PC-9 (cell line): ENCODE measurements at regions not wholly inside any gene's neighbourhood (a gene's known extent, or its start where the extent isn't known, plus 50 kb on each side); places are given as distances from the start of the nearest gene placed in this dataset.
A peak's percentile ranks its signal among the peaks of the same experiment; 100 is the strongest.

Experiments used
- BruUV-seq: library from RNA; stranded (reverse); fragments of 400-500 nt; replicated peaks from 2 replicates; lab custom pipeline; 2021; lab: Mats Ljungman, UMichigan
- CTCF ChIA-PET: fragments of 300-600 bp; sonication (Branson Sonifier 250); formaldehyde crosslinking; loops from one replicate; lab custom pipeline; 2022; ENCODE audit warnings: antibody characterized with exemption; lab: Charles Lee
- POLR2A ChIA-PET: fragments of 300-600 bp; sonication (Branson Sonifier 250); formaldehyde crosslinking; loops from one replicate; lab custom pipeline; 2022; ENCODE audit warnings: antibody characterized with exemption; ENCODE audit not compliant: unreplicated experiment; lab: Charles Lee
- DNase-seq, 2 experiments: peaks; one replicate each; pipeline versions ENCODE4 v3.0.0 to v3.0.0-alpha.2; 2015 to 2022; ENCODE audit warnings: mixed read lengths in 1 of 2
- H2AFZ ChIP-seq: fragments of 200-600 bp; sonication (generic); 2 replicates; pipeline ENCODE4 v1.8.1; 2017; ENCODE audit warnings: antibody characterized with exemption
- H3F3A ChIP-seq: fragments of 200-600 bp; sonication (generic); 2 replicates; pipeline ENCODE4 v1.8.1; 2017; ENCODE audit warnings: antibody characterized with exemption, mild to moderate bottlenecking, low read depth; ENCODE audit not compliant: insufficient read depth
- H3K27ac ChIP-seq: fragments of 200-600 bp; sonication (generic); 2 replicates; pipeline ENCODE4 v1.6.1; 2016; ENCODE audit warnings: mixed run types
- H3K27me3 ChIP-seq: fragments of 200-600 bp; sonication (generic); 2 replicates; pipeline ENCODE4 v1.6.1; 2016; ENCODE audit warnings: low read depth, mixed run types; ENCODE audit not compliant: insufficient read depth
- H3K36me3 ChIP-seq: fragments of 200-600 bp; sonication (generic); 2 replicates; pipeline ENCODE4 v1.6.1; 2016; ENCODE audit warnings: low read depth, mixed run types
- H3K4me1 ChIP-seq: fragments of 200-600 bp; sonication (generic); replicated peaks from 2 replicates; pipeline ENCODE4 v1.6.1; 2016; ENCODE audit warnings: mixed run types; ENCODE audit not compliant: insufficient read depth
- H3K4me2 ChIP-seq: fragments of 200-600 bp; sonication (generic); 2 replicates; pipeline ENCODE4 v1.6.1; 2017; ENCODE audit warnings: mixed run types
- H3K4me3 ChIP-seq: fragments of 200-600 bp; sonication (generic); 2 replicates; pipeline ENCODE4 v1.6.1; 2016; ENCODE audit warnings: mixed run types
- H3K79me2 ChIP-seq: fragments of 200-600 bp; sonication (generic); 2 replicates; pipeline ENCODE4 v1.6.1; 2017; ENCODE audit warnings: low read depth, mixed run types
- H3K9me2 ChIP-seq: fragments of 200-600 bp; sonication (generic); 2 replicates; pipeline ENCODE4 v1.8.1; 2017; ENCODE audit warnings: mild to moderate bottlenecking; ENCODE audit not compliant: insufficient read depth
- H3K9me3 ChIP-seq: fragments of 200-600 bp; sonication (generic); 2 replicates; pipeline ENCODE4 v1.8.1; 2016; ENCODE audit warnings: low read depth; ENCODE audit not compliant: insufficient read depth
- H4K20me1 ChIP-seq: fragments of 200-600 bp; sonication (generic); 2 replicates; pipeline ENCODE4 v1.8.1; 2017; ENCODE audit not compliant: insufficient read depth
- CTCF ChIP-seq: fragments of 200-600 bp; sonication (generic); conservative IDR thresholded peaks from 2 replicates; pipeline ENCODE4 v1.6.1; 2017; ENCODE audit warnings: mixed run types, antibody characterized with exemption, mild to moderate bottlenecking, moderate library complexity
- EZH2 ChIP-seq: fragments of 200-600 bp; sonication (generic); IDR thresholded peaks from 2 replicates; pipeline ENCODE4 v1.8.0; 2017; ENCODE audit warnings: antibody characterized with exemption, low read depth
- intact Hi-C: fragments of 100-400 bp; cut with micrococcal nuclease; formaldehyde crosslinking; loops from one replicate; pipeline ENCODE4 v1.10.0; 2022; ENCODE audit not compliant: unreplicated experiment

GRCh38 chr9:1617419-1617818 is 397.7 kb upstream of the SMARCA2 start:
- no peak overlapping the region for H3K4me2 ChIP-seq
- CTCF ChIA-PET, result no interaction called here
- no peaks in the 10 kb centered on the region for H3K79me2 ChIP-seq
- H3K9me2 ChIP-seq, result no peaks in the 10 kb centered on the region
- POLR2A ChIA-PET, result no interaction called here
- intact Hi-C loops, result no loop called here
- no peak overlapping the region for H3K27ac ChIP-seq
- no peak overlapping the region for H2AFZ ChIP-seq
- no peaks in the 10 kb centered on the region for H4K20me1 ChIP-seq
- BruUV-seq, result no TSS peak
- TF ChIP-seq CTCF (no peak), EZH2 (no peak)
- H3K4me1 ChIP-seq, result no peaks in the 10 kb centered on the region
- H3K4me3 ChIP-seq, result no peak overlapping the region
- no peaks in the 10 kb centered on the region for H3K36me3 ChIP-seq
- no peak for DNase-seq
- H3F3A ChIP-seq, result no peaks in the 10 kb centered on the region
- no peaks in the 10 kb centered on the region for H3K9me3 ChIP-seq
- H3K27me3 ChIP-seq, result no peaks in the 10 kb centered on the region

- intact Hi-C loops, result no loop called here
- Histone ChIP-seq H3K4me1 (no peaks in the 10 kb centered on the region), H4K20me1 (no peaks in the 10 kb centered on the region), H3K4me3 (no peak overlapping the region), H3K4me2 (no peak overlapping the region), H3K79me2 (no peaks in the 10 kb centered on the region), H3K9me2 (no peaks in the 10 kb centered on the region), H3F3A (no peaks in the 10 kb centered on the region), H3K9me3 (no peaks in the 10 kb centered on the region), H2AFZ (no peak overlapping the region), H3K27ac (no peak overlapping the region), H3K36me3 (no peaks in the 10 kb centered on the region), H3K27me3 (no peaks in the 10 kb centered on the region)
- BruUV-seq, result no TSS peak
- no peak for DNase-seq
- TF ChIP-seq CTCF (0 out of 2 replicates have a peak, but pooled peaks have one; percentile 31), EZH2 (no peak)
- POLR2A ChIA-PET, result no interaction called here
- CTCF ChIA-PET, result no interaction called here
Observed at GRCh38 chr9:1619915-1620710, 395.0 kb upstream of the SMARCA2 start.

GRCh38 chr9:1637401-1637800 is 377.7 kb upstream of the SMARCA2 start:
- BruUV-seq, result no TSS peak
- H3K36me3 ChIP-seq, result no peaks in the 10 kb centered on the region
- H3K9me2 ChIP-seq, result no peaks in the 10 kb centered on the region
- POLR2A ChIA-PET, result no interaction called here
- H2AFZ ChIP-seq, result no peak overlapping the region
- H3K9me3 ChIP-seq, result no peaks in the 10 kb centered on the region
- no peaks in the 10 kb centered on the region for H3K27me3 ChIP-seq
- no peak overlapping the region for H3K4me2 ChIP-seq
- no peak for TF ChIP-seq EZH2
- no peak for TF ChIP-seq CTCF
- H3K79me2 ChIP-seq, result no peaks in the 10 kb centered on the region
- no peaks in the 10 kb centered on the region for H4K20me1 ChIP-seq
- CTCF ChIA-PET, result no interaction called here
- no peak overlapping the region for H3K27ac ChIP-seq
- no peak overlapping the region for H3K4me3 ChIP-seq
- no peaks in the 10 kb centered on the region for H3K4me1 ChIP-seq
- intact Hi-C loops, result no loop called here
- no peaks in the 10 kb centered on the region for H3F3A ChIP-seq
- no peak for DNase-seq
